ENCODE measurements at regions not wholly inside any gene's neighbourhood (a gene's known extent, or its start where the extent isn't known, plus 50 kb on each side); places are given as distances from the start of the nearest gene placed in this dataset.
A peak's percentile ranks its signal among the peaks of the same experiment; 100 is the strongest.

DNA sequence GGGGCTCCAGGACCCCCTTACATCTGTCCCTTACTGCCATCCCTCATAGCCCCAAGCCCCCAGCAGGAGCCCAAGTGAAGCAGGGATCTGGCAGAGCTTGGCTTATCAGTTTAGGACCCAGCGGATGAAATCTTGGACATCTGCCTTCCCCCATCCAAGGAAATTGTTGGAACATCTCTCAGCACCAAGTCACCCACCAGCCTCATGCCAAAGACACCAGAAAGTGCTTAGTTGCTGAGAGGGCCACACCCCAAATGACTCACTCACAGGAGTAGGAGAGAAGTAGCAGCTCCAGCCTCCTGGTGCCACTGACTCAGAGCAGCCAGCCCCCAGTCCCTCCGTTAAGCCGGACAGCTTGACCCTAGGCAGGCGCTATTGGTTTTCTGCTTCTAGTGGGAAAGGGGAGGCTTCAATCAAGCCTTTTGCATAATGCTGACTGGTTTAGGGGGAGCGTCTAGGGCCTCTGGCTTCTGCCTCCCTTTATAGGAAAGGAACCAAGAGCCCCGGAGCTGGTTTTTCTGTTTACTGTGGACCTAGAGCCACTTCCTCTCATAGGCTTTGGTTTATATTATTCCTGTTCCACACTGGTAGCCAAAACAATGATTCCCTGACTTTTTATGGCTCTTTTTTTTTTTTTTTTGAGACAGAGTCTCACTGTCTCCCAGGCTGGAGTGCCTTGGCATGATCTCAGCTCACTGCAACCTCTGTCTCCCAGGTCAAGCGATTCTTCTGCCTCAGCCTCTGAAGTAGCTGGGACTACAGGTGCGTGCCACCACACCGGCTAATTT, 114.2 kb upstream of the IPO9 start:
- no peak for TF ChIP-seq CTCF (conservative IDR thresholded peaks at IDR 0.05; ENCODE audit: control insufficient read depth, insufficient read depth, low read depth, low read length)
- H3K4me3 ChIP-seq (ENCODE audit: control insufficient read depth, low read depth, low read length): no peak overlapping the region
- DNase-seq (ENCODE audit: low read depth): peak; percentile 100

GRCh38 chr1:201715351-201715750, 113.6 kb upstream of the IPO9 start:
- no peak for TF ChIP-seq CTCF (conservative IDR thresholded peaks at IDR 0.05; ENCODE audit: control insufficient read depth, insufficient read depth, low read depth, low read length)
- no peak for DNase-seq (ENCODE audit: low read depth)
- H3K4me3 ChIP-seq (ENCODE audit: control insufficient read depth, low read depth, low read length): no peak overlapping the region

GRCh38 chr1:201715801-201716741, 112.9 kb upstream of the IPO9 start:
- no peak for TF ChIP-seq CTCF (conservative IDR thresholded peaks at IDR 0.05; ENCODE audit: control insufficient read depth, insufficient read depth, low read depth, low read length)
- DNase-seq (ENCODE audit: low read depth): no peak
- no peak overlapping the region for H3K4me3 ChIP-seq (ENCODE audit: control insufficient read depth, low read depth, low read length)

GRCh38 chr1:201716742-201717135, 112.2 kb upstream of the IPO9 start:
- DNase-seq (ENCODE audit: low read depth): no peak
- H3K4me3 ChIP-seq (ENCODE audit: control insufficient read depth, low read depth, low read length): no peak overlapping the region
- TF ChIP-seq CTCF (conservative IDR thresholded peaks at IDR 0.05; ENCODE audit: control insufficient read depth, insufficient read depth, low read depth, low read length): no peak

- DNase-seq (ENCODE audit: low read depth): no peak
- no peak for TF ChIP-seq CTCF (conservative IDR thresholded peaks at IDR 0.05; ENCODE audit: control insufficient read depth, insufficient read depth, low read depth, low read length)
- H3K4me3 ChIP-seq (ENCODE audit: control insufficient read depth, low read depth, low read length): no peak overlapping the region
Measured at GRCh38 chr1:201717286-201717685, 111.7 kb upstream of the IPO9 start.

DNA sequence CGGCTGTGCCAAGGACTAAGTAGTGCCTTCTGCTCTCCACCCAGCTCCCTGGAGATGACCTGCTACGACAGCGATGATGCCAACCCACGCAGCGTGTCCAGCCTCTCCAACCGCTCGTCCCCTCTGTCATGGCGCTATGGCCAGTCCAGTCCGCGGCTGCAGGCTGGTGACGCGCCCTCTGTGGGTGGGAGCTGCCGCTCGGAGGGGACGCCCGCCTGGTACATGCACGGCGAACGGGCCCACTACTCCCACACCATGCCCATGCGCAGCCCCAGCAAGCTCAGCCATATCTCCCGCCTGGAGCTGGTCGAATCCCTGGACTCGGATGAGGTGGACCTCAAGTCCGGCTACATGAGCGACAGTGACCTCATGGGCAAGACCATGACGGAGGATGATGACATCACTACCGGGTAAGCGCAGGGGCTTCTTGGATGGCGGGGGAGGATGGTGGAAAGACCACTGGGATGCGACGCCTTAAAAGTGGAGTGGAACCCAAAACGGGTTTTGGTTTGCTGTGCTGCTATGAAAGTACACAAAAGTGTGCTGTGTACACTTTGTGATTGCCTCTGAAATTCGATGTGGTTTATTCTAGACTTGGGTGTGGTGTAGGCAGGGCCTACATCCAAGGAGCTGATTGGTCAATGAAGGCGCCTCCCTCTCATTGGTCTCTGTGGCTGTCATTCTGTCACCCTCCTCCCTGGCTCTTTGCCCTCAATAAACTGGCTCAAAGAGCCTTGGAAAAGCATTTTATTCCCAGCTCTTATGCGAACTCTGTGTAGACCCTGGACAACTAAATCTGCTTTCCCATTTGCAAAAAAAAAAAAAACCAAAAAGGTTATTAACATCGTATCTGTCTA, 110.4 kb upstream of the IPO9 start:
- no peak for TF ChIP-seq CTCF (conservative IDR thresholded peaks at IDR 0.05; ENCODE audit: control insufficient read depth, insufficient read depth, low read depth, low read length)
- H3K4me3 ChIP-seq (ENCODE audit: control insufficient read depth, low read depth, low read length): no peak overlapping the region
- no peak for DNase-seq (ENCODE audit: low read depth)
